Testis (tissue), 2 donors: ENCODE measurements at regions not wholly inside any gene's neighbourhood (a gene's known extent, or its start where the extent isn't known, plus 50 kb on each side); places are given as distances from the start of the nearest gene placed in this dataset.

Experiments
- POLR2A ChIP-seq: fragments of 450-650 bp; IDR thresholded peaks from one replicate; pipeline ENCODE4 v1.6.1; 2017; ENCODE audit warnings: antibody characterized with exemption, mild to moderate bottlenecking, moderate library complexity
- TF ChIP-seq, protein P1 (sequence below), 3 experiments: fragments of 450-650 bp in 2 of 3; fragments of 200-600 bp in 1 of 3; sonication (generic) in 1 of 3; IDR thresholded peaks; one replicate each; pipeline ENCODE4 v1.5.1; 2016 to 2019; ENCODE audit warnings: antibody characterized with exemption in 3 of 3, mild to moderate bottlenecking in 2 of 3, moderate library complexity in 1 of 3

DNA sequence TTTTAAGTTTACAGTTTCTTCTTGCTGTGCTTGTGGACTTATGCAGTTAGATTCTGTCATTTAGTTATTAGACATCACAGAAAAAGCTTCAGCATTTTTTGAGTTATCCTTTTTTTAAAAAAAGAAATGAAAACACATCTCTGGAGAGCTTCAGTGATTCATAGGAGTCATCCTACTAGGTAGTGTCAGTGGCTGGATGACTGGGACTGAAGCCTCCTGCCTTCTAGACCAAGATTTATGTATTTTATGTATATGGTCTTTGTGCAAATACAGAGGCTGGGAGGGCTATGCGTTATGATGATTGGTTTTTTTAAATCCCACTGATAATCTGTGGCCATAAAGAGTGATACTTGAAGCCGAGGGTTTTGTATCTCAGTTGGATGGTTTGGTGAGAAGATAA, 125.9 kb upstream of the JAG1 start:
- TF ChIP-seq, protein P1, sequence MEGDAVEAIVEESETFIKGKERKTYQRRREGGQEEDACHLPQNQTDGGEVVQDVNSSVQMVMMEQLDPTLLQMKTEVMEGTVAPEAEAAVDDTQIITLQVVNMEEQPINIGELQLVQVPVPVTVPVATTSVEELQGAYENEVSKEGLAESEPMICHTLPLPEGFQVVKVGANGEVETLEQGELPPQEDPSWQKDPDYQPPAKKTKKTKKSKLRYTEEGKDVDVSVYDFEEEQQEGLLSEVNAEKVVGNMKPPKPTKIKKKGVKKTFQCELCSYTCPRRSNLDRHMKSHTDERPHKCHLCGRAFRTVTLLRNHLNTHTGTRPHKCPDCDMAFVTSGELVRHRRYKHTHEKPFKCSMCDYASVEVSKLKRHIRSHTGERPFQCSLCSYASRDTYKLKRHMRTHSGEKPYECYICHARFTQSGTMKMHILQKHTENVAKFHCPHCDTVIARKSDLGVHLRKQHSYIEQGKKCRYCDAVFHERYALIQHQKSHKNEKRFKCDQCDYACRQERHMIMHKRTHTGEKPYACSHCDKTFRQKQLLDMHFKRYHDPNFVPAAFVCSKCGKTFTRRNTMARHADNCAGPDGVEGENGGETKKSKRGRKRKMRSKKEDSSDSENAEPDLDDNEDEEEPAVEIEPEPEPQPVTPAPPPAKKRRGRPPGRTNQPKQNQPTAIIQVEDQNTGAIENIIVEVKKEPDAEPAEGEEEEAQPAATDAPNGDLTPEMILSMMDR (IDR thresholded peaks at IDR 0.05): no peak
- TF ChIP-seq POLR2A: no peak
